T47D (cell line): ENCODE measurements at regions not wholly inside any gene's neighbourhood (a gene's known extent, or its start where the extent isn't known, plus 50 kb on each side); places are given as distances from the start of the nearest gene placed in this dataset.

Source experiments
- DNase-seq, 2 experiments: peaks; one replicate each; pipeline versions ENCODE4 v3.0.0 to v3.0.0-alpha.2; 2011 to 2012; ENCODE audit warnings: low read depth in 1 of 2, low spot score in 1 of 2
- JUND ChIP-seq: IDR thresholded peaks from 2 replicates; pipeline ENCODE4 v1.6.1; 2012; ENCODE audit warnings: low read depth
- in situ Hi-C: cut with HindIII; loops from 2 replicates; pipeline ENCODE4 v1.10.0; 2016; ENCODE audit warnings: low sequenced_read_pairs, low pct_unique_long_range_greater_than_20kb

- TF ChIP-seq JUND = no peak
- no peak for DNase-seq
- in situ Hi-C loops = no loop called here
These were observed 243.6 kb downstream of the ARRDC4 start for GRCh38 chr15:98203872-98204660.

GRCh38 chr15:98207928-98208327 lies 247.4 kb downstream of the ARRDC4 start:
- DNase-seq = no peak
- in situ Hi-C loops = no loop called here
- TF ChIP-seq JUND = no peak

- in situ Hi-C loops = no loop called here
- no peak for TF ChIP-seq JUND
- no peak for DNase-seq
These were observed 253.0 kb downstream of the ARRDC4 start for GRCh38 chr15:98213346-98213979.

GRCh38 chr15:98216166-98216565 lies 255.7 kb downstream of the ARRDC4 start:
- DNase-seq = no peak
- in situ Hi-C loops = no loop called here
- no peak for TF ChIP-seq JUND

GRCh38 chr15:98217356-98217755 lies 256.9 kb downstream of the ARRDC4 start:
- DNase-seq = no peak
- in situ Hi-C loops = no loop called here
- TF ChIP-seq JUND = no peak

GRCh38 chr15:98221144-98221543 lies 260.6 kb downstream of the ARRDC4 start:
- in situ Hi-C loops = no loop called here
- no peak for DNase-seq
- no peak for TF ChIP-seq JUND

GRCh38 chr15:98221577-98221976 lies 261.1 kb downstream of the ARRDC4 start:
- in situ Hi-C loops = no loop called here
- no peak for DNase-seq
- TF ChIP-seq JUND = no peak

GRCh38 chr15:98226149-98226548 lies 265.6 kb downstream of the ARRDC4 start:
- TF ChIP-seq JUND = no peak
- in situ Hi-C loops = no loop called here

GRCh38 chr15:98226578-98226977 lies 266.1 kb downstream of the ARRDC4 start:
- no peak for DNase-seq
- in situ Hi-C loops = no loop called here
- no peak for TF ChIP-seq JUND

More at GRCh38 chr15:98226149-98226548, 265.6 kb downstream of the ARRDC4 start:
- no peak for DNase-seq

GRCh38 chr15:98228846-98229245 lies 268.3 kb downstream of the ARRDC4 start:
- TF ChIP-seq JUND = no peak
- no peak for DNase-seq
- in situ Hi-C loops = no loop called here

- DNase-seq = no peak
- no peak for TF ChIP-seq JUND
- in situ Hi-C loops = no loop called here
These were observed 270.5 kb downstream of the ARRDC4 start for GRCh38 chr15:98230975-98231374.

GRCh38 chr15:98231696-98232440 lies 271.4 kb downstream of the ARRDC4 start:
- in situ Hi-C loops = no loop called here
- DNase-seq = no peak
- no peak for TF ChIP-seq JUND

- TF ChIP-seq JUND = no peak
- no peak for DNase-seq
- in situ Hi-C loops = no loop called here
These were observed 272.3 kb downstream of the ARRDC4 start for GRCh38 chr15:98232761-98233160.
